Suprapubic skin (tissue), 4 donors: ENCODE measurements at regions not wholly inside any gene's neighbourhood (a gene's known extent, or its start where the extent isn't known, plus 50 kb on each side); places are given as distances from the start of the nearest gene placed in this dataset.
"Not testable (repeated sequence)": the region's sequence is repeated elsewhere in the genome, so short reads cannot be mapped to it uniquely, and the experiment has no call there.

Source experiments
- DNase-seq, 2 donors: peaks; one replicate each; pipeline ENCODE4 v3.0.0-alpha.2; 2019; ENCODE audit warnings: low spot score in 2 of 2
- H3K27ac ChIP-seq: fragments of 200-600 bp; sonication (generic); one replicate; pipeline ENCODE4 v1.5.1; 2019
- H3K27me3 ChIP-seq: fragments of 200-600 bp; sonication (generic); one replicate; pipeline ENCODE4 v1.5.1; 2019
- H3K36me3 ChIP-seq: fragments of 200-600 bp; sonication (generic); one replicate; pipeline ENCODE4 v1.5.1; 2019
- H3K4me1 ChIP-seq: fragments of 200-600 bp; sonication (generic); one replicate; pipeline ENCODE4 v1.5.1; 2019
- H3K4me3 ChIP-seq: fragments of 200-600 bp; sonication (generic); one replicate; pipeline ENCODE4 v1.5.1; 2019; ENCODE audit warnings: mild to moderate bottlenecking
- H3K9me3 ChIP-seq: fragments of 200-600 bp; sonication (generic); one replicate; pipeline ENCODE4 v1.5.1; 2019
- CTCF ChIP-seq, 2 donors: fragments of 200-600 bp in 1 of 2; fragments of 450-650 bp in 1 of 2; sonication (generic) in 1 of 2; IDR thresholded peaks; one replicate each; pipeline ENCODE4 v1.5.1; 2016 to 2019; ENCODE audit warnings: antibody characterized with exemption in 2 of 2, mild to moderate bottlenecking in 1 of 2, moderate library complexity in 1 of 2
- EP300 ChIP-seq: sonication (generic); formaldehyde crosslinking; IDR thresholded peaks from one replicate; pipeline ENCODE4 v1.6.1; 2017; ENCODE audit warnings: antibody characterized with exemption
- POLR2A ChIP-seq, 2 donors: fragments of 450-650 bp; IDR thresholded peaks; one replicate each; pipeline ENCODE4 v1.6.1; 2017; ENCODE audit warnings: antibody characterized with exemption in 2 of 2, mild to moderate bottlenecking in 2 of 2, moderate library complexity in 2 of 2
- POLR2AphosphoS5 ChIP-seq, 3 donors: sonication (generic); formaldehyde crosslinking; IDR thresholded peaks; one replicate each; pipeline ENCODE4 v1.6.1; 2017; ENCODE audit warnings: antibody characterized with exemption in 3 of 3
- whole genome bisulfite sequencing: methylation state at CpG from one replicate; pipeline ENCODE4 v1.1.5; 2018; 5-methylcytosine and 5-hydroxymethylcytosine counted together

DNA sequence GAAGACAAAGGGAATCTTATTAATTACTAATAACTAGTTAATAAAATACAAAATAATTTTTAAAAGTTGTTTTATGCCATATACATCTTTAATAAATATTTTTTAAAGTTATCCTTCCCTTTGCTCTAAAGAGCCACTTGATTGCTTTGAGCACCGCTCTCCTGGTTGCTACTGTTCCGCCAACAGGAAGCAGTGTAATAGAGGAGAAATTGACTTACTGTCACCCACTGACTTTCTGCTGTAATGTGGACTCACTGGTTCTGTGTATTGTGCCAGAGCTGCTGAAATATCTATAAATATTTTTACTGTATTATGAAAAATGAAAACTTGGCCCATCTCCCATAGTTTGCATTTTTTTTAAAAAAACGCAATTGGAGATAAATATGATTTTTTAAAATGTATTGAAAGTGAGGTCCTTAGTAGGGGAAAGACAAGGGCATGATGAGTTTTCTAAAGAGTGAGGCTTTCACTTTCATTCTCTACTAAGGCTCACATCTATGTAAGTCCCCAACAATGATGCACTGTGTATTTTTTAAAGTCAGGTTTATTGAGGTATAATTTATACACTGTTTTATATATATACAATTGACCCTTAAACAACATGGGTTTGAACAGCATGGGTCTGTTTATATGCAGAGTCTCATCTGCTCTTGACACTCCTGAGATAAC is 100.5 kb downstream of the NPY start:
- TF ChIP-seq POLR2AphosphoS5 (IDR thresholded peaks at IDR 0.05) (no peak), POLR2A (IDR thresholded peaks at IDR 0.05) (no peak), EP300 (no peak), CTCF (IDR thresholded peaks at IDR 0.05) (no peak)
- H3K27me3 ChIP-seq: no peaks in the 10 kb centered on the region
- H3K4me1 ChIP-seq: no peaks in the 10 kb centered on the region
- DNase-seq: no peak
- WGBS: 74% methylated on average over 3 of the region's 3 CpGs
- no peak overlapping the region for H3K4me3 ChIP-seq
- no peaks in the 10 kb centered on the region for H3K9me3 ChIP-seq
- no peaks in the 10 kb centered on the region for H3K36me3 ChIP-seq
- H3K27ac ChIP-seq: no peak overlapping the region

- H3K27ac ChIP-seq: no peak overlapping the region
- no peak for DNase-seq
- no peak overlapping the region for H3K4me3 ChIP-seq
These were observed 104.2 kb downstream of the NPY start for GRCh38 chr7:24388212-24388611.

DNA sequence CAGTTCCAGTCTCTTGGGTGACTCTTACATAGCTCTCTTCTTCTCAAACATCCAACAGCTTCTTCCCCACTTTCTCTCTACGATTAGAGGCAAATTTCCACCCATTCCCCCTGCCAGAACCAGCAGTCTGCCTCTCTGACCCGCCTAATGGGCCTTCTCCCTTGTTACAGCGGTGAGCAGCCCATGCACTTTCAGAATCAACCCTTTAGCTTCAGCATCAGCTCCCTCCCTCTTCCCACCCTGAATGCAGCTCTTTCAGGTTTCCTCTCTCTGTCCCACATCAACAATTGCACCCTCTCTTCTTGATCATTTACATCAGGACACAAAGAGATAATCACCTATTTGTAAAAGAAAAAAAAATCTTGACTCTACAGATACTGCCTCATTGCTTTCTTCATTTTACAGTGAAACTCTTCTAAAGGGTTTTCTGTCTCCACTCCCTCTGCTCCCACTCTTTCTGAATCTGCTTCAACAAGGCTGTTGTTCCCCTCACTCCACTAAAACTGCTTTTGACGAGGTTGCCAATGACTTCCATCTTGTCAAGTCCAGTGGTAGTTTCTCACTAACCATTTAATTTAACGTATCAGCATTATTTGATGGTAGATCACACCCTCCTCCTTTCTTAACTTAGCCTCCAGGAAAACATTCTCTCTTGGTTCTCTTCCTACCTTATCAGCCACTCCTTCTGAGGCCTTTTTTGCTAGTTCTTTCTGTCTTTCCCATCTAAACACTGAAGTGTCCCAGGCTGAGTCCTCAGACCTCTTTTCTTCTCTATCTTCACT is 106.6 kb downstream of the NPY start:
- 78% methylated on average over 5 of the region's 5 CpGs for WGBS
- H3K4me3 ChIP-seq: no peak overlapping the region
- H3K9me3 ChIP-seq: no peaks in the 10 kb centered on the region
- no peak for DNase-seq
- TF ChIP-seq POLR2AphosphoS5 (IDR thresholded peaks at IDR 0.05) (no peak), POLR2A (IDR thresholded peaks at IDR 0.05) (no peak), EP300 (no peak), CTCF (IDR thresholded peaks at IDR 0.05) (no peak)
- no peak overlapping the region for H3K27ac ChIP-seq
- H3K4me1 ChIP-seq: no peaks in the 10 kb centered on the region
- no peaks in the 10 kb centered on the region for H3K36me3 ChIP-seq
- no peaks in the 10 kb centered on the region for H3K27me3 ChIP-seq

More at GRCh38 chr7:24388212-24388611, 104.2 kb downstream of the NPY start:
- H3K4me1 ChIP-seq: no peaks in the 10 kb centered on the region
- H3K9me3 ChIP-seq: no peaks in the 10 kb centered on the region
- no peaks in the 10 kb centered on the region for H3K27me3 ChIP-seq
- no peaks in the 10 kb centered on the region for H3K36me3 ChIP-seq
- TF ChIP-seq CTCF (IDR thresholded peaks at IDR 0.05): no peak
- TF ChIP-seq POLR2AphosphoS5 (IDR thresholded peaks at IDR 0.05): no peak

GRCh38 chr7:24392774-24393173 is 108.8 kb downstream of the NPY start:
- no peaks in the 10 kb centered on the region for H3K36me3 ChIP-seq
- WGBS: 38% methylated on average over 1 of the region's 1 CpG
- no peaks in the 10 kb centered on the region for H3K9me3 ChIP-seq
- no peaks in the 10 kb centered on the region for H3K27me3 ChIP-seq
- no peak overlapping the region for H3K27ac ChIP-seq
- no peak for DNase-seq
- H3K4me3 ChIP-seq: no peak overlapping the region
- TF ChIP-seq POLR2A (IDR thresholded peaks at IDR 0.05): no peak
- no peak for TF ChIP-seq POLR2AphosphoS5 (IDR thresholded peaks at IDR 0.05)
- no peak for TF ChIP-seq CTCF (IDR thresholded peaks at IDR 0.05)
- TF ChIP-seq EP300: no peak
- H3K4me1 ChIP-seq: no peaks in the 10 kb centered on the region

DNA sequence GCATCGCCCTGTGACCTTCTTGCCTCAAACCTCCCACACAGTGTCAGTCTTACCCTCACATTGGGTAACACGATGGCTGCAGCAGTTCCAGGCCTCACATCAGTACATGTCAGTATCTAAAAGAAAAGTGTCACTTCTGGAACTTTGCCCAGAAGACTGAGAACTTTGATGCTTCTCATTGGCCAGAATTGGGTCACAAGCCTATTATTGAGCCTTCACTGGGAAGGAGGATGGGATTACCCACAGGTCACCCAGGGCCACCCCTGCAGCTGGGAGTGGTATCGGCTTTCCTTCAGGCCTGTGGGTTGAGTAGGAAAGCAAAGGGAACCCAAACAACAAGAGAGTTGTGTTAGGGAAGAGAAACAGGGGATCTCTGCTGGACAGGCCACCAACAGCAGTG is 111.5 kb downstream of the NPY start:
- H3K27ac ChIP-seq: no peak overlapping the region
- TF ChIP-seq EP300 (no peak), CTCF (IDR thresholded peaks at IDR 0.05) (no peak), POLR2A (IDR thresholded peaks at IDR 0.05) (no peak), POLR2AphosphoS5 (IDR thresholded peaks at IDR 0.05) (no peak)
- no peaks in the 10 kb centered on the region for H3K4me1 ChIP-seq
- H3K27me3 ChIP-seq: no peaks in the 10 kb centered on the region
- no peaks in the 10 kb centered on the region for H3K9me3 ChIP-seq
- no peak overlapping the region for H3K4me3 ChIP-seq
- 90% methylated on average over 3 of the region's 3 CpGs for WGBS
- no peaks in the 10 kb centered on the region for H3K36me3 ChIP-seq
- DNase-seq: no peak

GRCh38 chr7:24396387-24396786 is 112.4 kb downstream of the NPY start:
- not testable (repeated sequence) for H3K4me1 ChIP-seq, DNase-seq, H3K27ac ChIP-seq, H3K4me3 ChIP-seq, H3K27me3 ChIP-seq, H3K9me3 ChIP-seq, H3K36me3 ChIP-seq
- WGBS: 51% methylated on average over 13 of the region's 13 CpGs
